DOHH2 (cell line): ENCODE measurements at regions not wholly inside any gene's neighbourhood (a gene's known extent, or its start where the extent isn't known, plus 50 kb on each side); places are given as distances from the start of the nearest gene placed in this dataset.

ENCODE experiments used
- EZH2phosphoT487 ChIP-seq: fragments of 200-600 bp; sonication (generic); IDR thresholded peaks from 2 replicates; pipeline ENCODE4 v1.6.1; 2017; ENCODE audit warnings: borderline replicate concordance, mild to moderate bottlenecking, antibody characterized with exemption, low read length, moderate library complexity, mixed read lengths
- TF ChIP-seq, protein P1 (sequence below): fragments of 200-600 bp; sonication (generic); IDR thresholded peaks from one replicate; pipeline ENCODE4 v1.5.1; 2014; ENCODE audit warnings: antibody characterized with exemption, mild to moderate bottlenecking, low read depth, low read length; ENCODE audit not compliant: poor library complexity, severe bottlenecking

- TF ChIP-seq, protein P1, sequence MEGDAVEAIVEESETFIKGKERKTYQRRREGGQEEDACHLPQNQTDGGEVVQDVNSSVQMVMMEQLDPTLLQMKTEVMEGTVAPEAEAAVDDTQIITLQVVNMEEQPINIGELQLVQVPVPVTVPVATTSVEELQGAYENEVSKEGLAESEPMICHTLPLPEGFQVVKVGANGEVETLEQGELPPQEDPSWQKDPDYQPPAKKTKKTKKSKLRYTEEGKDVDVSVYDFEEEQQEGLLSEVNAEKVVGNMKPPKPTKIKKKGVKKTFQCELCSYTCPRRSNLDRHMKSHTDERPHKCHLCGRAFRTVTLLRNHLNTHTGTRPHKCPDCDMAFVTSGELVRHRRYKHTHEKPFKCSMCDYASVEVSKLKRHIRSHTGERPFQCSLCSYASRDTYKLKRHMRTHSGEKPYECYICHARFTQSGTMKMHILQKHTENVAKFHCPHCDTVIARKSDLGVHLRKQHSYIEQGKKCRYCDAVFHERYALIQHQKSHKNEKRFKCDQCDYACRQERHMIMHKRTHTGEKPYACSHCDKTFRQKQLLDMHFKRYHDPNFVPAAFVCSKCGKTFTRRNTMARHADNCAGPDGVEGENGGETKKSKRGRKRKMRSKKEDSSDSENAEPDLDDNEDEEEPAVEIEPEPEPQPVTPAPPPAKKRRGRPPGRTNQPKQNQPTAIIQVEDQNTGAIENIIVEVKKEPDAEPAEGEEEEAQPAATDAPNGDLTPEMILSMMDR, result no peak
- no peak for TF ChIP-seq EZH2phosphoT487
Observed at GRCh38 chr6:50427267-50427666, 286.1 kb upstream of the TFAP2D start.
